ENCODE measurements at regions not wholly inside any gene's neighbourhood (a gene's known extent, or its start where the extent isn't known, plus 50 kb on each side); places are given as distances from the start of the nearest gene placed in this dataset.

DNA sequence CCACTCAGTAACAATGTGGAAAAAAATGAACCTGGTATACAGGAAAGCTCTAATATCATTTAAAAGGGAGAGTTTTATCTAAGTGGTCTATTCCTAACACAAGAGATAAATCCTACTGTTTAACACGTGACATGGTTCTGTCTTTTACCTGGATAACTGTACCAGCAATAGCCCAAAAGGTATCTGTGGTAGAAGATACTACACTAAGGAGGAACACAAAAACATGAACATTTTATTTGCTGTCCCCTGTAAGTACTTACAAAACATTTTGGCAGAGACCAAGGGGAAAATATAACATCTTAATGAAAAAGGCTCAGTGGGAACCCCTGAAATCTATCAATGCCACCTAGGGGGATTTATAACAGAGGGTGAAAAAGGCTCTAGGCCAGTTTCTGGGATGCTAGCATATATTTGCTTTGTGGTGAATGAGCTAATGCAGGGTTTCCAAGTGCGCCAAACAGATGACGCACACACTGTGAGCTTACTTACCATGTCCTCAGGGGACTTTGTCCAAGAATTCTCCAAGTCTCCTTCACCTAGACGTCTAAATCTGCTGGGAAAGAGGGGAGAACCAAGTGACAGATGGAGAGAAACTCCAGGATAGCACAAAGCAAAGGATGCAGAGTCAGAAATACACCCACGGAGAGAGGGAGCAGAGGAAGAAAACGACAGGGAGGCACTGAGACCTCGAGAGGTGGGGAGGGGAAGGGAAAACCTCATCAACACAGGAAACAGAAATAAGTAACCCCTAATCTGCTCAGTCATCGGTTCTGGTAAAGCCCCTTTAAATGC lies 112.5 kb upstream of the PRNP start:
- H3K9me3 Mint-ChIP-seq: no peaks in the 10 kb centered on the region
- ATAC-seq (peak in 1 of 2 donors; percentile 40), DNase-seq (ENCODE audit: low spot score in 2 of 2) (no peak)
- H3K36me3 Mint-ChIP-seq: no peaks in the 10 kb centered on the region
- no peak overlapping the region for H3K27ac Mint-ChIP-seq

DNA sequence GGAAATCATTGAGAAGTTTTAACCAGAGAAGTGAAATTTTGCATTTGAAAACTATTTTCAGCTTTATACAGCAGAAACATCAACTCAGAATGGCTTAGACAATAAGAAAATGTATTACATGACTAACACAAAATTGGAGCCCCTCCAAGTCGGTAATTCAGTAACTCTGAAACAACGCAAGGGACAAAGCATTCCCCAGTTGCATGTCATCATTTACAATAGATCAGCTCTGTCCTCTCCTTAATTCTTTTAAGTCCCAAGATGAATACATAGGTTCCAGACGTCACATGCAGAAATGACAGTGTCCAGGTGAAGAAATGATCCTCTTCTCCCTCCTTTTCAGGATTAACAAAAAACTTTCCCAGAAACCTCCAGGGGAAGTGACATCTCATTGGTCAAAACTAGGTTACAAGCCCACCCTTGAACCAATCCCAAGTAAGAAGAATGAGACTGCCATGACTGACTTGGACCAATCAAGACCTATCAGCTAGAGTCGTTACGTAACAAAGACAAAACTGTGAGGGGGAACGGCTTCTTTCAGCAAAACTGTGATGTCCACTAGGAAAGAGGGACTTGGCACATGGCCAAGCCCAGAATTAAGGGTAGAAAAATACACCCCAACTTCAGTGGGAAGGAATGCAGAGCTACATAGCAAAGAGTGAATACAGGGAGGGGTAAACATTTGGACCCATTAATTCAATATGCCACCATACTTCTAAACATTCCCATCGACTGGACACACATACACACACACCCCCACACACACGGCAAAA lies 114.3 kb upstream of the PRNP start:
- H3K27ac Mint-ChIP-seq: no peak overlapping the region
- no peaks in the 10 kb centered on the region for H3K36me3 Mint-ChIP-seq
- H3K9me3 Mint-ChIP-seq: no peaks in the 10 kb centered on the region
- ATAC-seq: no peak
- DNase-seq (ENCODE audit: low spot score in 2 of 2): no peak

DNA sequence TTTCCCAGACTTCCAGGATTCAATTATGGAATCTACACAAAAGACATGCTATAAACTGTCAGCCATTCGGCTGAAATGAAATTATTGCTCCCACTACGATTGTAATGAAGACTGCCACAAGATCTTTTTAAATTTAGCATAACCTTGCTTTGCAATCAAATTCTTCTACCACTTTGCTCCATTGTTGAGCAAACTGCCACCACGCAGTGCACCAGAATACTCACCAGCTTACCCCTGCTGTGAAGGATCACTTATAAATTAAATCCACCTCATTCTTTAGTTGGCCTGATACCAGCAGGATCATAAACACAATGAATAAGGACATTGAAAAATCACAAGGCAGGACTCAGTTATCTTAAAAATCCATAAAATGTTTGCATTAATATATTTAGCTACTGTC lies 116.4 kb upstream of the PRNP start:
- ATAC-seq (no peak), DNase-seq (ENCODE audit: low spot score in 2 of 2) (no peak)
- no peaks in the 10 kb centered on the region for H3K9me3 Mint-ChIP-seq
- no peaks in the 10 kb centered on the region for H3K36me3 Mint-ChIP-seq
- no peak overlapping the region for H3K27ac Mint-ChIP-seq

DNA sequence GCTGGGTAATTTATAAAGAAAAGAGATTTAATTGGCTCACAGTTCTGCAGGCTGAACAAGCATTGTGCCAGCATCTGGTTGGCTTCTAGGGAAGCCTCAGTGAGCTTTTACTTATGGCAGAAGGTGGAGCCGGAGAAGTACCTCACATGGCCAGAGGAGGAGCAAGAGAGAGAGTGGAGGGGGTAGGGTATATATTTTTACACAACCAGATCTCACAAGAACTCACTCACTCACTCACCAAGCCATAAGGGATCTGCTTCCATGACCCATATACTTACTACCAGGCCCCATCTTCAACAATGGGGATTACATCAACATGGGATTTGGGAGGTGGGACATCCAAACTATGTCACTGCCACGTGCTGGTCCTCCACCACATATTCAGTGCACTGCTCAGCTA lies 117.2 kb upstream of the PRNP start:
- H3K36me3 Mint-ChIP-seq: no peaks in the 10 kb centered on the region
- no peaks in the 10 kb centered on the region for H3K9me3 Mint-ChIP-seq
- no peak for ATAC-seq
- DNase-seq (ENCODE audit: low spot score in 2 of 2): no peak
- no peak overlapping the region for H3K27ac Mint-ChIP-seq

DNA sequence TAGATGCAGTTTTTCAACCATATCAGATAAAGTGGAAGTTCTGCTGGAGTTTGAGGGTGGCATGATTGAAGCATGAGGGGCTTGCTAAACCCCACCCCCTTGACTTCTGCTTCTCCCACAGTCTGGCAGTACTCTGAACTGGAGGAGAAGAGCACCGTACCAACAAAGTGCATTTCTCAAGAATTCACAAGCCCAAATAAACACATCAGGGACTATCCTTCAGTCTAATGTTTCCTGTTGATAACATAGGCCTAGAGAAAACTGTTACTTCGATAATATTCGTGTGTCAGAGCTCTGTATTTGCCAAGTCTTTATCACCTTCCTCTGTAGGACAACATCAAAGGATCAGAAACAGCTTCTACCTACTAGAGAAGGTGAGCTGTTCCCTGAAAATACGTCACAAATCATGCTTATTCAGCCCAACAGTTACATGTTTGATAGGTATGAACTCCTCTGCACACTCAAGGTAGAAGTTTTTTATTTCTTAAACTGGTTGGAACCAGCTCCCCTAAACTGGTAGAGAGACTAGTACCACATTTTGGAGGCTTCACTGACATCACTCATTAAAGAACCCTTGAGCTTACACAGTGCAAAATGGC lies 117.8 kb upstream of the PRNP start:
- no peaks in the 10 kb centered on the region for H3K9me3 Mint-ChIP-seq
- ATAC-seq (no peak), DNase-seq (ENCODE audit: low spot score in 2 of 2) (no peak)
- H3K27ac Mint-ChIP-seq: no peak overlapping the region
- H3K36me3 Mint-ChIP-seq: no peaks in the 10 kb centered on the region

DNA sequence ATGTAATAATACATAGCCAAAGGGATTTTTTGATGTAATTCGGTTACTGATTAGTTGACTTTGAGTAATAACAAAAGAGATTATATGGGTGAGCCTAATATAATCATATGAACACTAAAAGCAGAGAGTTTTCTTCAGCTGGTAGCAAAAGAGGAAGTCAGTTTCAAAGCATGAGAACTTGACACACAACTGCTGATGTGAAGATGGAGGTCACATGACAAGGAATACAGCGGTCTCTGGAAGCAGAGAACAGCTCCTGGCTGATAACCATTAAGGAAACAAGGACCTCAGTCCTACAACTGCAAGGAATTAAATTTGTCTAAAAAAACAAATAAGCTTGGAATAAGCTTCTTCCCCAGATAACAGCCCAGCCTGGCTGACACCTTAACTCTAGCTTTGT lies 119.1 kb upstream of the PRNP start:
- no peaks in the 10 kb centered on the region for H3K9me3 Mint-ChIP-seq
- DNase-seq (ENCODE audit: low spot score in 2 of 2): no peak
- no peak for ATAC-seq
- H3K27ac Mint-ChIP-seq: no peak overlapping the region
- no peaks in the 10 kb centered on the region for H3K36me3 Mint-ChIP-seq

DNA sequence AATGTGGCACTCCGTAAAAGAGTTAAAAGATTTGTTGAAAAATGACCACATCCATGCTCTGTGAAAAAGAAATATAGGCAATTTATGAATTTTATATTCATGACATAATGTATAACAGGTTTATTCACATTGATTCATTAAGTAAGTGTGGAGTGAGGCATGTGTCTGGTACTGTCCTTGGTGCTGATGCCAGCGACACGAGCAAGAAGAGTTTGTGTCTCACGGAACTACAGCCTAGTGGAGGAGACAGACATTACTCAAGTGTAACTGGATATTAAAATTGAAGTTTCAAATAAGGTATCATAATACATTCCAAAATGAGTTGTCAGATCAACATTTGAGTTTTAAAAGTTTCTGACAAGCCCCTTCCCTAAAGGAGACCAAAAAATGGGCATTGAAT lies 122.7 kb upstream of the PRNP start:
- DNase-seq (ENCODE audit: low spot score in 2 of 2) (no peak), ATAC-seq (no peak)

DNA sequence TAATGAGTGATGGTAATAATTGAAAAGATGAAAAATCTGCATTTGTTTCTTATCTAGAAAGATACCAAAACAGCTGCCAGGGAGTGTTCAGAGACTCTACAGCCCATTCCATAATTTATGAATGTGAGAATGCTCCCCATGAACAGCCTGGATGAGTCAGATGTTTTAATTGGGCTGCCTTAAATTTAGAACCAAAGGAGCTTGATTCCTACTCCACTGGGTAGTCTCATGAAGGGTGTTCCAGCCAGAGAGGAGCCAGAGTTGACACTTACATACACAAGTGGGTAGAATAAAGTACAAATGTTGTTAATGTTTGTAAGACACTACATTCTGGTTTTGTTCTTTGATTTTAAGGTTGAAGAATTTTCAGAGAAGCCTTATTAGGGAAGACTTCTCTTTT lies 123.2 kb upstream of the PRNP start:
- H3K9me3 Mint-ChIP-seq: no peaks in the 10 kb centered on the region
- H3K27ac Mint-ChIP-seq: no peak overlapping the region
- H3K36me3 Mint-ChIP-seq: no peaks in the 10 kb centered on the region
- DNase-seq (ENCODE audit: low spot score in 2 of 2) (no peak), ATAC-seq (no peak)

More for the DNA sequence above, 122.7 kb upstream of the PRNP start:
- H3K27ac Mint-ChIP-seq: no peak overlapping the region
- no peaks in the 10 kb centered on the region for H3K9me3 Mint-ChIP-seq
- no peaks in the 10 kb centered on the region for H3K36me3 Mint-ChIP-seq

DNA sequence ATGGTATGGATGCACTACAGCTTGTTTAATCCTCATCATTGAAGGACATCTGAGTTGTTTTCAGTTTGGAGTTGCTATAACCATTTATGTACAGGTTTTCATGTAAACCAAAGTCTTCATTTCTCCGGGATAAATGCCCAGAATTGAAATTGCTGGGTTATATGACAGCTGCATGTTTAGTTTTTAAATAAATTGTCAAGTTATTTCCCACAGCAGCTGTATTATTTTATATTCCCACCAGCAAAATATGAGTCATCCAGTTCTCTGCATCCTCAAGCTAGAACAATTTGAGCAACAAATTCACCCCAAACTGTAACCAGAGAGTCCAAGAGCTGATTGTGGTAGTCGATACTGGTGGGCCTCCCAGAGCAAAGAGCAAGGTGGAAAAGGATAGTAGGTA lies 125.6 kb upstream of the PRNP start:
- Mint-ChIP-seq H3K9me3 (no peaks in the 10 kb centered on the region), H3K27ac (no peak overlapping the region), H3K36me3 (no peaks in the 10 kb centered on the region)
- ATAC-seq (no peak), DNase-seq (ENCODE audit: low spot score in 2 of 2) (no peak)

DNA sequence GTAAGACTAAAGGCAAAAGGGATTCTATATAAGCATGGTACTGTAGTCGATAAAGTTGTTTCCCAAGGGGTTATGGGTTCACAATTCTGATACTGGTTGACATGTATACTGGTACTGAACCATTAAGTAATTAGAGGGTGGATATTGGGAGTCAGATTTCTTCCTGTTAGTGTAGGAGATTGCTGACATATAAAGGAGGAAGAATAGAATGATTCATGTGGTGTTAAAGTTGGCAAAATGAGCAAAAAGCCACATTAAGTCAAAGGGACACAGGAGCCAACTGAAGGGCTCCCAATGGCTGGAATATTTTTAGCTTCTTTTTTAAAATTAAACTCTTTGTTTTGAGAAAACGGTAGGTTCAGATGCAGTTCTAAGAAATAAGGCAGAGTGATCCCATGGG lies 126.3 kb upstream of the PRNP start:
- Mint-ChIP-seq H3K9me3 (no peaks in the 10 kb centered on the region), H3K27ac (no peak overlapping the region), H3K36me3 (no peaks in the 10 kb centered on the region)
- DNase-seq (ENCODE audit: low spot score in 2 of 2) (no peak), ATAC-seq (no peak)

DNA sequence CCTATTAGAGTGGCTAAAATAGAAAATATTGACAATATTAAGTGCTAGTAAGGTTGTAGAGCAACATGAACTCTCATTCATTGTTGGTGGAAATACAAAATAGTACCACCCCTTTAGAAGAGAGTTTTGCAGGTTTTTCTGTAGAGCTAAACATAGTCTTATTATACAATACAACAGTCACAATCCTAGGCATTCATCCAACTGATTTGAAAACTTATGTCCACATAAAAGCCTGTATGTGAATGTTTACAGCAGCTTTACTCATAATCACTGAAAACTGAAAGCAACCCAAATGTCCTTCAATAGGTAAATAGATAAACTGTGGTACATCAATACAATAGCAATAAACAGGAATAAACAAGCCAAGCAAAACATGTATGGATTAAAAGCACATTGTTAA lies 127.2 kb upstream of the PRNP start:
- no peak for ATAC-seq
- Mint-ChIP-seq H3K9me3 (no peaks in the 10 kb centered on the region), H3K27ac (no peak overlapping the region), H3K36me3 (no peaks in the 10 kb centered on the region)
- DNase-seq (ENCODE audit: low spot score in 2 of 2): no peak

DNA sequence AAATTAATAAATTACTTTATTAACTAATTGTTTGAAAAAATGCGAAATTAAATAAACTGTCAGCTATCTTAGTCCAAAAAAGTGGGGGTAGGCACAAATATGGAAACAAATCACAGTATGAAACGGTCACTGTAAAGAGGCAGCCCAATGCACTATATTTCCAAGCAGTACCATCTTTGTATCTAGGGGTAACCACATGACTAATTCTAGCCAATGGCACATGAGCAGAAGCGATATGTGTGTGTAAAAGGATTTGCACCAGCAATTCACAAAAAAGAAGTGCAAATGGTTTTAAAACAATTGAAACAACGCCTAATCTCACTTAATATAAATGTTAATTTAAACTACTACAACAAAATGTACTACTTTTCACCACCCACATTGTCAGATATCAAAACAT lies 129.5 kb upstream of the PRNP start:
- ATAC-seq (no peak), DNase-seq (ENCODE audit: low spot score in 2 of 2) (no peak)
- Mint-ChIP-seq H3K9me3 (no peaks in the 10 kb centered on the region), H3K36me3 (no peaks in the 10 kb centered on the region), H3K27ac (no peak overlapping the region)

DNA sequence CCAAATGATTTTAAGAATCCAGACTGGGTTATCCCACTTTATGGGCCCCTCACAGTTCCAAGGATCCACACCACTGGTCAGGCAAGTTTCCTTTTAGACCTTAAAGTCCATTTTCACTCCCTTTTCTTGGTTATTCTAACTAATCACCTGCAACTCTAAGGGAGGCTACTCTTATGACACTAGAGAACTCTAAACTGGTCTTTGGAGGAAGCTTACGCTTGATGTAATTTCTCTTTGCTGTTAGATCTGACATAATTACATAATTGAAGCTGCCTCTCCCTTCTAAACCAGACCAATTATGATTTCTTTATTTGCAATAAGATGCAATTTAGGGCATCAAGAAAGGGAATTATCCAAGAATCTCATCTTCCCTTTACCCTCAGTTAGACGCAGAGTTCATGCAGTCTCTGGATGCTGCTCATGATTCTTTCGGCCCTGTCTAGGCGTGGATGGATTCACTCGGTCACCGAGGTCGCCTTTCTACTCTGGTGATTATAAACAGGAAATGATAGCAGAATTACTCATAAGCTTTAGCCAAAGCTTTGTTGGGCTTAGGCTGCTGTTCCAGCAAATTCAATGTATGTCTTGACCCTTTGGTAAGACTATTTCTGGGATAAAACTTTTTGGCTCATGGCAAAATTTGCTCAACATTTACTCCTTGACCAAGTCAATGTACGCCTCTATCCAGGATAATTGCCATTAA lies 130.9 kb upstream of the PRNP start:
- ATAC-seq (no peak), DNase-seq (ENCODE audit: low spot score in 2 of 2) (no peak)
- Mint-ChIP-seq H3K9me3 (no peaks in the 10 kb centered on the region), H3K36me3 (no peaks in the 10 kb centered on the region), H3K27ac (no peak overlapping the region)

DNA sequence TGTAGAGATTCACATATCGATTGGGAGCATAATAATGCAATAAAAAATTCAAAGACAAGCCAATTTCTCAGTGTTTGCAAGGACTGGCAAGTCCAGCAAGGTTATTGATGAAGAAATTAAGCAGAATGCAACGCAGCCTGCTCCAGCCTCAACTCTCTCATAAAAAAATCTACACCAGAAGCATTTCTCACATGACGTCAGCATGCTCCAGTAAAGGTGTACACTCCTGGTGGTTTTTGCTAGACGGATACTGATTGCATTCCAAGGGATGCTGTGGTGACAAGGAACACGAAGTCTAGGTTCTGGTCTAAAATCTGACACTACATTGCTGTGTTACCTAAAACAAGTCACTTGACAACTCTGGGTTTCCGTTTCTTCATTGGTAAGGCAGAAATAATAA lies 131.9 kb upstream of the PRNP start:
- no peak for DNase-seq (ENCODE audit: low spot score in 2 of 2)
- H3K36me3 Mint-ChIP-seq: no peaks in the 10 kb centered on the region
- ATAC-seq: no peak
- no peaks in the 10 kb centered on the region for H3K9me3 Mint-ChIP-seq
- no peak overlapping the region for H3K27ac Mint-ChIP-seq

DNA sequence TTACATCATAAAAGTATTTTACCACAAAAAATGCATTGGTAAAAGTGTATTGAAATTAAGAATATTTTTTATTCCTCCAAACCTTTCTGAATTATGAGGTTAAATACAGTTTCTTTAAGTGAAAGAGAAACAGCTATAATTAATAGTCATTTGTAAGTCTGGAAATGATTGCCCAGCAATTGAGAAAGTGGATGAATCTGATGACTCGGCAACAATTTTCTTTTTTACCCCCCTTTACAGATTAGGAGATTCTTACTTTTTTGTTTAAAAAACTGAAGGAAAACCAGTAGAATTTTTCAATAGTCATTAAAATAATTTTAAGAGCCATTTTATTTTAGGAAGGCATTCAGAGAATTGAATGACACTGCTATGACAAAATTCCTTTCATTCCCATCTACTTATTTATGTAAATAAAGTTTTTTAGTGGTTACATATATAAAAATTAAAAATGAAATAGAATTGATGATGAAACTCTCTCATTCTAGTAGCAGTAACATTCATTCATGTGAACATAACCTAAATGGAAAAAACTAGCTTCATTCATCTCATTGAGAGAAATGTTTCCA lies 134.1 kb upstream of the PRNP start:
- ATAC-seq (no peak), DNase-seq (ENCODE audit: low spot score in 2 of 2) (no peak)
- Mint-ChIP-seq H3K9me3 (no peaks in the 10 kb centered on the region), H3K27ac (no peak overlapping the region), H3K36me3 (no peaks in the 10 kb centered on the region)

DNA sequence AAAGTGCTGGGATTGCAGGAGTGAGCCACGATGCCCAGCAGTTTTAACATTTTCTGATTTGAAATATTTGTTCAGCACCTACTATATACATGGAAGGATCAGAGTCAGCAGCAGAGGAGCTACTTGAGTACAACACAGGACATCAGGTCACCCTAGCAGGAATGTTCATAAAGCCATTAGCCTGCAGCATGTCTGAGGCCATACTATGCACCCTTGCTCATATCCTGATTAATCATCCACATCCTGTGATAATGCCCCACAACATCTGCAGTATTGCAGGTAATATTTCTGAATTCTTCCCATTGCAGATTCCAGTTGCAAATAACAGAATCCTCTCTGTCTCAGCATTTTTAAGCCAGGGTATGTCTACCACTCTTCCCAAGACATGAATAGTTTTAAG lies 135.5 kb upstream of the PRNP start:
- no peak for ATAC-seq

DNA sequence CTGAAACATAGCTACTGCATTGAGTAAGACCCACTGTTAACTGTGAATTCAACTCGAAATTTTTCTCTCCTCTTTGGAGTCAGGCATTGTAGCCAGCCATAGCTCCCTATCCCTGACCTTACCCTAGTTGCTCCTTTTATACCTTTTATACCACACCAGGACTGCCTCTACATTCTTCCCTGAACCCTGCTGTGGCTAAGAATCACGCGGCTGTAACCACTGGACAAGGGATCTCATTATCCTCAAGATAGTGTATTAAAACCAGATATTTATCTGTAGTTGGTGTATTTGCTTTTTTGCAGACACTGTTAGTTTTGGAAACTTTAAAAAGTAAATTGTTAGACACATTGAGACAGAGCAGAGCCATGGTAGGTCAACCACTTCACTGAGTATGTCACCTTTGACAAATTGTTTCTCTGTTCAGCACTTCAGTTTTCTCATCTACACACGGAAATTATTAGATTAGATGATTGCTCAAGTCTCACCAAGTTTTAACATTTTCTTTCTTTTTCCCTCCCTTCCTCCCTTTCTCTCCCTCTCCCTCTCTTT lies 136.5 kb upstream of the PRNP start:
- no peak for DNase-seq (ENCODE audit: low spot score in 2 of 2)
- no peak for ATAC-seq
- Mint-ChIP-seq H3K36me3 (no peaks in the 10 kb centered on the region), H3K9me3 (no peaks in the 10 kb centered on the region), H3K27ac (no peak overlapping the region)

More for the DNA sequence above, 135.5 kb upstream of the PRNP start:
- no peak for DNase-seq (ENCODE audit: low spot score in 2 of 2)
- Mint-ChIP-seq H3K36me3 (no peaks in the 10 kb centered on the region), H3K9me3 (no peaks in the 10 kb centered on the region), H3K27ac (no peak overlapping the region)
